DND-41 (cell line): ENCODE measurements at regions not wholly inside any gene's neighbourhood (a gene's known extent, or its start where the extent isn't known, plus 50 kb on each side); places are given as distances from the start of the nearest gene placed in this dataset.

ENCODE experiments used
- CTCF ChIP-seq: IDR thresholded peaks from 2 replicates; pipeline ENCODE4 v1.5.1; 2012; ENCODE audit warnings: borderline replicate concordance, low read length, moderate library complexity, mild to moderate bottlenecking; ENCODE audit not compliant: poor library complexity, severe bottlenecking; ENCODE audit errors: extremely low read depth
- EZH2 ChIP-seq: IDR thresholded peaks from 3 replicates; pipeline ENCODE4 v1.6.1; 2012; ENCODE audit warnings: borderline replicate concordance, low read depth, mild to moderate bottlenecking, moderate library complexity, low read length, inconsistent platforms; ENCODE audit not compliant: severe bottlenecking

- no peak for TF ChIP-seq CTCF
- no peak for TF ChIP-seq EZH2
These were observed 51.1 kb upstream of the TCL1A start for GRCh38 chr14:95765051-95765450.
